AG04449 (cell line): ENCODE measurements at regions not wholly inside any gene's neighbourhood (a gene's known extent, or its start where the extent isn't known, plus 50 kb on each side); places are given as distances from the start of the nearest gene placed in this dataset.
"Not testable (repeated sequence)": the region's sequence is repeated elsewhere in the genome, so short reads cannot be mapped to it uniquely, and the experiment has no call there.

ENCODE experiments used
- CTCF ChIA-PET: fragments of 350-600 bp; formaldehyde crosslinking; extraction: SDS; loops from one replicate; lab custom pipeline; 2021; ENCODE audit warnings: antibody characterized with exemption; lab: Yijun Ruan, JAX
- POLR2A ChIA-PET: fragments of 400-600, 350-600 bp; formaldehyde crosslinking; extraction: SDS; loops from one replicate; lab custom pipeline; 2020; ENCODE audit warnings: antibody characterized with exemption, inconsistent platforms; lab: Yijun Ruan, JAX
- DNase-seq: peaks from one replicate; pipeline ENCODE4 v3.0.0-alpha.2; 2010; ENCODE audit warnings: low read depth, low spot score
- H3K4me3 ChIP-seq: 2 replicates; pipeline ENCODE4 v1.5.1; 2011; ENCODE audit warnings: low read depth, mild to moderate bottlenecking, control low read depth, low read length
- CTCF ChIP-seq: IDR thresholded peaks from one replicate; pipeline ENCODE4 v1.5.1; 2011; ENCODE audit warnings: mild to moderate bottlenecking, moderate library complexity, low read length, control low read depth, inconsistent platforms; ENCODE audit not compliant: insufficient read depth; ENCODE audit errors: missing control alignments

- CTCF ChIA-PET, result no interaction called here
- POLR2A ChIA-PET, result no interaction called here
- TF ChIP-seq CTCF, result no peak
- DNase-seq, result no peak
- no peak overlapping the region for H3K4me3 ChIP-seq
Measured at GRCh38 chr2:224171226-224171625, 132.1 kb upstream of the SERPINE2 start.

GRCh38 chr2:224169847-224170246, 130.8 kb upstream of the SERPINE2 start:
- POLR2A ChIA-PET, result no interaction called here
- no peak overlapping the region for H3K4me3 ChIP-seq
- no peak for DNase-seq
- TF ChIP-seq CTCF, result no peak
- CTCF ChIA-PET, result interaction anchor here (1.6 kb wide), 1 partner anchor 23 kb away, joined by 3 read pairs; no protein-coding TSS in a partner anchor

DNA sequence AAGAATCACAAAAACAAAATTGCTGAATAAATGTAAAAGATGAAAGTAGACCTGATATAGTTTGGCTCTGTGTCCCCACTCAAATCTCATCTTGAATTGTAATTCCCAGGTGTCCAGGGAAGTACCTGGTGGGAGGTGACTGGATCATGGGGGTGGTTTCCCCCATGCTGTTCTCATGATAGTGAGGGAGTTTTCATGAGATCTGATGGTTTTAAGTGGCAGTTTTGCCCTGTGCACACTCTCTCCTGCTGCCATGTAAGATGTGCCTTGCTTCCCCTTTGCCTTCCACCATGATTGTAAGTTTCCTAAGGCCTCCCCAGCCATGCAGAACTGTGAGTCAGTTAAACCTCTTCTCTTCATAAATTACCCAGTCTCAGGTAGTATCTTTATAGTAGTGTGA, 128.7 kb upstream of the SERPINE2 start:
- POLR2A ChIA-PET, DNase-seq, H3K4me3 ChIP-seq, CTCF ChIA-PET: not testable (repeated sequence)

GRCh38 chr2:224166654-224167053, 127.6 kb upstream of the SERPINE2 start:
- DNase-seq, result no peak
- no peak overlapping the region for H3K4me3 ChIP-seq
- POLR2A ChIA-PET, result no interaction called here
- CTCF ChIA-PET, result interaction anchor here (0.8 kb wide), 1 partner anchor 185 kb away, joined by 3 read pairs; no protein-coding TSS in a partner anchor
- TF ChIP-seq CTCF, result no peak

GRCh38 chr2:224165901-224166319, 126.8 kb upstream of the SERPINE2 start:
- H3K4me3 ChIP-seq, result no peak overlapping the region
- POLR2A ChIA-PET, result no interaction called here
- CTCF ChIA-PET, result interaction anchor here (0.8 kb wide), 1 partner anchor 185 kb away, joined by 3 read pairs; no protein-coding TSS in a partner anchor

DNA sequence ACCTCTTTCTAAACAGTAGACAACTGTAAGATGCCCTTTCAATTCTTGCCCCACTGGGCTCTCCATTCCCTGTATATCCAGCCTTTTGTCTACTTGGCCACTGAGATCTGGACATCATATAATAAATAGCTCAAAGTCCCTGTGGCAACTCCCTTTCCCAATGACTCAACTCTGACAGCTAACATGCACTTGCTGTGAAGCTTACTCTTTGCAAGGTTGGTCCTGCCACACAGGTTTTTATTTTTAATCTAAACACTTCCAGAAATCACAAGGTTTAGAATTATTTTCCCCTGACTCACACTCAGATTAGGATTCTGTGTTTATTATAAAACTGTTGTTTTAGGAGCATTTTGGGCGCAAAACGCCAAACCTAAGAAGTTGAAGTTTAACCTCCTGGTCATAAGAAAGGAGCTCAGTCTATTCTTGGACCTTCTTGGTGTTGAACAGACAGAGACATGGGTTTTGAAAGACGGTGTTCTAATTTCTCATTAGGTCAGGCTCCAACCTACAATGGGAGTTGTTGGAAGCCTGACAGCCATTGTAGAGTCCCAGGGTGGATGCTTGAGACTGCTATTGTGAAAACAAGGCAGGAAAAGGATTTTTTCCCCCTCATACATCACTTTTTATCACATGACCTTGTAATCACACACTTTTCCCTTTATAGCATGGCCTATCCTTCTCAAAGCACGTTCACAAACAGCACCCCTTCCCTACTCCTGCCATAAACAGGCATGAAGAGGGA, 124.7 kb upstream of the SERPINE2 start:
- POLR2A ChIA-PET, result interaction anchor here (0.7 to 1.4 kb wide), 3 partner anchors 18 to 125 kb away, joined by 3 to 4 read pairs (median 3); partner anchors contain the start of gene SERPINE2

More at GRCh38 chr2:224165901-224166319, 126.8 kb upstream of the SERPINE2 start:
- DNase-seq, result peak; percentile 53
- no peak for TF ChIP-seq CTCF

More for the DNA sequence above, 124.7 kb upstream of the SERPINE2 start:
- no peak for DNase-seq
- no peak overlapping the region for H3K4me3 ChIP-seq
- TF ChIP-seq CTCF, result no peak
- CTCF ChIA-PET, result interaction anchor here (0.7 to 1.2 kb wide), 3 partner anchors 9 to 170 kb away, joined by 3 to 5 read pairs (median 5); no protein-coding TSS in a partner anchor
